Muscle of back (tissue), 3 donors: ENCODE measurements at regions not wholly inside any gene's neighbourhood (a gene's known extent, or its start where the extent isn't known, plus 50 kb on each side); places are given as distances from the start of the nearest gene placed in this dataset.

Source experiments
- DNase-seq, 3 donors: peaks; one replicate each; pipeline versions ENCODE4 v3.0.0 to v3.0.0-alpha.2; 2013

GRCh38 chr10:113441686-113442270 lies 111.1 kb upstream of the HABP2 start:
- DNase-seq: no peak

- DNase-seq: no peak
These were observed 110.5 kb upstream of the HABP2 start for GRCh38 chr10:113442336-113442735.

GRCh38 chr10:113443141-113443925 lies 109.5 kb upstream of the HABP2 start:
- no peak for DNase-seq

GRCh38 chr10:113444766-113445365 lies 108.0 kb upstream of the HABP2 start:
- DNase-seq: no peak

- DNase-seq: no peak
These were observed 107.1 kb upstream of the HABP2 start for GRCh38 chr10:113445736-113446135.

GRCh38 chr10:113446739-113447138 lies 106.1 kb upstream of the HABP2 start:
- DNase-seq: no peak

- no peak for DNase-seq
These were observed 105.6 kb upstream of the HABP2 start for GRCh38 chr10:113447278-113447677.

- no peak for DNase-seq
These were observed 103.7 kb upstream of the HABP2 start for GRCh38 chr10:113449006-113449695.

- DNase-seq: no peak
These were observed 102.6 kb upstream of the HABP2 start for GRCh38 chr10:113450046-113450804.

- DNase-seq: no peak
These were observed 101.9 kb upstream of the HABP2 start for GRCh38 chr10:113450906-113451305.

- DNase-seq: no peak
These were observed 100.6 kb upstream of the HABP2 start for GRCh38 chr10:113452146-113452845.

GRCh38 chr10:113453351-113453750 lies 99.5 kb upstream of the HABP2 start:
- DNase-seq: no peak

GRCh38 chr10:113454341-113455061 lies 98.4 kb upstream of the HABP2 start:
- peak in 2 of 3 donors; percentile 77 to 90 for DNase-seq

- no peak for DNase-seq
These were observed 96.9 kb upstream of the HABP2 start for GRCh38 chr10:113455947-113456346.

- no peak for DNase-seq
These were observed 96.1 kb upstream of the HABP2 start for GRCh38 chr10:113456741-113457140.

GRCh38 chr10:113457408-113457807 lies 95.4 kb upstream of the HABP2 start:
- DNase-seq: no peak

- no peak for DNase-seq
These were observed 94.4 kb upstream of the HABP2 start for GRCh38 chr10:113458451-113458850.

GRCh38 chr10:113458944-113459343 lies 93.9 kb upstream of the HABP2 start:
- DNase-seq: no peak

GRCh38 chr10:113459626-113460280 lies 93.1 kb upstream of the HABP2 start:
- DNase-seq: no peak

- no peak for DNase-seq
These were observed 89.8 kb upstream of the HABP2 start for GRCh38 chr10:113463083-113463482.
